ENCODE measurements at regions not wholly inside any gene's neighbourhood (a gene's known extent, or its start where the extent isn't known, plus 50 kb on each side); places are given as distances from the start of the nearest gene placed in this dataset.

- no peak for TF ChIP-seq CTCF (IDR thresholded peaks at IDR 0.05; ENCODE audit: low read length)
- no peak for TF ChIP-seq EZH2 (optimal IDR thresholded peaks at IDR 0.05; ENCODE audit: low read depth, low read length)
Observed at GRCh38 chr15:67940324-67940719, 100.5 kb upstream of the RNU6-1 start.

All from MM.1S (cell line).